ENCODE measurements at regions not wholly inside any gene's neighbourhood (a gene's known extent, or its start where the extent isn't known, plus 50 kb on each side); places are given as distances from the start of the nearest gene placed in this dataset.
"Not testable (repeated sequence)": the region's sequence is repeated elsewhere in the genome, so short reads cannot be mapped to it uniquely, and the experiment has no call there.

DNA sequence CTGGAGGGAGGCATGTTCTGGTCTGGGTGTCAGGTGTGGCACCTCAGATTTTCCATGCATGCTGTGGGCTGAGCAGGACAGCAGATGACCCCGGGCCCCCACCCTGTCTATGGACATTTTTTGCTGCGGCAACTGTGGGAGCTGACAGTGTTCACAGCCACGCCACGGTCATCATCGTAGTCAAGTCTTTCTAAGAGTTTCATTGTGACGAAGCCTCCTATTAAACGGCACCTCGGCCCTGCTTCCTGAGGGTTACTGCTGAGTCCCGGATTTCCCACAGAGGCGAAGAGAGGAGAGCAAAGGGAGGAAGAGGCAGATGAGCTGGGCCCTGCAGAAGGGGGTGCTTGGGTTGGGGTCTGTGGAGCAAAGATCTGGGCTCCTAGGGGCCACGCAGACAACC, 152.1 kb upstream of the POTEB2 start:
- DNase-seq, result not testable (repeated sequence)

GRCh38 chr15:21017326-21017725, 151.2 kb upstream of the POTEB2 start:
- DNase-seq, result not testable (repeated sequence)

- DNase-seq, result not testable (repeated sequence)
These were observed 150.5 kb upstream of the POTEB2 start for GRCh38 chr15:21016589-21016988.

DNA sequence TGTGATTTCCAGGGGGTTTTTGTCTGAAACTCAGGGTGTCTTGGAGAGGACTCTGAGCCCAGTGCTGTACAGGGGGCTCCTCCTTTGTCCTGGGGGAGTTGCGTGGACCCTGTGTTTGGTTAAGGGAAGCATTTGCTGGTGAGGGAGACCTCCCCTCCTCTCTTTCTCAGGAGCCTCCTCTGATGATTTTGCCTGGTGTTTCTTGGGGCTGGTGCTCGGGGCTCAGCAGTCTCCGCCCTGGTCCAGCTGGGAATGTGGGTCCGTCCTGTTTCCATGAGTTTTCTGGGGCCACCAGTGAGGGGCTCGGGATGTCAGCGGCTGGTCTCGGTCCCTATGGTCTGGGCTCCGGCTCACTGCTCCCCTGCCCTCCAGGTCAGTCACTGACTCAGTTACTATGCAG, 149.1 kb upstream of the POTEB2 start:
- not testable (repeated sequence) for DNase-seq

DNA sequence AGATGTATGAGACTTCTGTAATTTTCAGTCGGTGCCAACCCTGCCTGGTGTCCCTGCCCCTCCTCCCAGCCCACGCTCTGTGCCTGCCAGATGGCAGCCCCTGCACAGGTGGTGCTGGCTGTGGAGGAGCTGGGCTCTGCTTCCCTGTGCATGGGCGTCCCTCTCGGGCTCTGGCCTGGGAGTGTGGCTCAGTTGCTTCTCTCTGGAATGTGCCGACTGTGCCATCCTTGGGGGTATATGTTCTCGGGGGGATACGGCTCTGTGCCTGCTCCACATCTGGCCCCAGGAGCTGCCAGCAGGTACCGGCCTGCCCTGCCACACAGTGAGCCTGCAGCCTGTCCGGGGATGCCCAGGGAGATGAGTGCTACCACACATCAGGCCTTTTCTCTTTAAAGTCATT, 147.2 kb upstream of the POTEB2 start:
- DNase-seq, result not testable (repeated sequence)

- DNase-seq, result not testable (repeated sequence)
These were observed 143.5 kb upstream of the POTEB2 start for GRCh38 chr15:21009651-21010050.

- not testable (repeated sequence) for DNase-seq
These were observed 137.3 kb upstream of the POTEB2 start for GRCh38 chr15:21003459-21003858.

- not testable (repeated sequence) for DNase-seq
These were observed 135.8 kb upstream of the POTEB2 start for GRCh38 chr15:21001950-21002349.

GRCh38 chr15:20991691-20992090, 125.6 kb upstream of the POTEB2 start:
- DNase-seq, result not testable (repeated sequence)

DNA sequence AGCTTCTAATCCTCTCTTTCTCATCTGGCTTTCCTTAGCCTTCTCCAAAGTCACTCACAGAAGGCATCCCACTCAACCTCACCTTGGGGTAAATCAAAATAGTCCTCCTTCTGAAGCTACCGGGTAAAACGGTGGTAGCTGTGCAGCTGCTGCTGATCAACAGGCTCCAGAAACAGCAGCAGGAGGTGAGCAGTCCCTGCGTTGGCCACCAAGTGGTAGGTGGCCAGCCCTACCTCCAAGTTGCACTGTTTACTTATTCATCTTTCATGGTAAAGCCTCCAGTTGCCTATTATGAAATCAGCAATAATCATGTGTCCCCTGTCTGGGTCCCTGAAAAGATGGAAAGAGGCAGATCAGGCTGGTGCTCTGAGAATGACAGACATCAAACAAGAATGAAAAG, 125.1 kb upstream of the POTEB2 start:
- DNase-seq, result not testable (repeated sequence)

GRCh38 chr15:20986775-20987174, 120.7 kb upstream of the POTEB2 start:
- DNase-seq, result not testable (repeated sequence)

- DNase-seq, result not testable (repeated sequence)
These were observed 111.9 kb upstream of the POTEB2 start for GRCh38 chr15:20978057-20978456.

DNA sequence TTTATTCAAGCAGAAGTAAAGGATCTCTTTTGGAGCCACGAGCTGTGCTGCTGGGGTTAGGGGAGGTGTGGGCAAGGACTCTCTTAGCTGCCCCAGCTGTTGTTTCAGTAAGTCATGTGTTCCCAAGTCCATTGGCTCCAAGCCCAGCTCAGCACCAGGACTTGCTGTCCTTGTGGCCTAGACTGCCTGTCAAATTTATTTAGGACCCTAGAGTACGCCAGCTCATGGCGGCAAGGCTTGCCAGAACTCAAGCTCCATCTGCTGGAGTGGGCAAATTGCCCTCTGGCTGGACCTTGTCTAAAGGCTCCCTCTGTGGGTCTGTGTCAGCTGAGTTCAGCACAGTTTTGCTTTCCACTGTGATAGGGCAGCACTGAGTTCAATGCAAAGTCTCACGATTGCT, 106.6 kb upstream of the POTEB2 start:
- DNase-seq, result not testable (repeated sequence)

DNA sequence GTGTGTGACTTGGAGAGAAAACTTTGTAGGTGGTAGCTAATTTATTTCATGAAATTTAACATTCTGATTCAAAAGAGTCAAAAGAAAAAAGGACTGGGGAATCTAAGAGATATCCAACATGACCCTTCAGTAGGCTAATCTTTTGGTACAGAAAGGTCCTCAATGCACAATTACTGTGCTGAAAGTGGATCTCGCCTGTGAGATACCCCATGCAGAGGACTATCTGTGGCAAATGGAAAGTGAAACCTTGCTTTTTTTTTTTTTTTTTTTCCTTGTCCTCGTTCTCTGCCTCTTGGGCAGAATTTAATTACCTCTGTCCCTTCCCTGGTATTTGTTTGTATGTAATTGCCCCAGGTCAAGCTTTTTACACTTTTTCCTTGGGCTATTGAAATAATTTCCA, 93.2 kb upstream of the POTEB2 start:
- not testable (repeated sequence) for DNase-seq

- not testable (repeated sequence) for DNase-seq
These were observed 63.2 kb upstream of the POTEB2 start for GRCh38 chr15:20929322-20929721.

All from left hindlimb (tissue), 1 donor.